Psoas muscle (tissue), 7 donors: ENCODE measurements at regions not wholly inside any gene's neighbourhood (a gene's known extent, or its start where the extent isn't known, plus 50 kb on each side); places are given as distances from the start of the nearest gene placed in this dataset.
"Not testable (repeated sequence)": the region's sequence is repeated elsewhere in the genome, so short reads cannot be mapped to it uniquely, and the experiment has no call there.

Experiments used
- ATAC-seq, 4 donors: fragments of 200-7000 bp; cut with Tn5 transposase; one replicate each; pipeline ENCODE4 v1.9.1; 2020; ENCODE audit warnings: moderate library complexity in 3 of 4, mild to moderate bottlenecking in 2 of 4
- DNase-seq, 2 donors: peaks; one replicate each; pipeline ENCODE4 v3.0.0-alpha.2; 2020
- H3K27ac ChIP-seq: fragments of 200-600 bp; one replicate; pipeline ENCODE4 v1.8.0; 2022
- H3K27me3 ChIP-seq, 3 donors: fragments of 200-600 bp in 1 of 3; one replicate each; pipeline versions ENCODE4 v1.6.1 to v1.8.0; 2013 to 2022; ENCODE audit warnings: low read length in 2 of 3, mild to moderate bottlenecking in 2 of 3, moderate library complexity in 1 of 3; ENCODE audit not compliant: insufficient read depth in 3 of 3
- H3K36me3 ChIP-seq, 2 donors: fragments of 200-600 bp in 1 of 2; one replicate each; pipeline versions ENCODE4 v1.6.1 to v1.8.0; 2013 to 2022; ENCODE audit warnings: low read depth in 1 of 2, mild to moderate bottlenecking in 1 of 2, moderate library complexity in 1 of 2; ENCODE audit not compliant: insufficient read depth in 1 of 2
- H3K4me1 ChIP-seq: fragments of 200-600 bp; one replicate; pipeline ENCODE4 v1.8.0; 2022
- H3K4me3 ChIP-seq: fragments of 200-600 bp; one replicate; pipeline ENCODE4 v1.8.0; 2022; ENCODE audit warnings: mild to moderate bottlenecking
- H3K9me3 ChIP-seq: fragments of 200-600 bp; one replicate; pipeline ENCODE4 v1.8.0; 2022
- CTCF ChIP-seq: fragments of 200-600 bp; IDR thresholded peaks from one replicate; pipeline ENCODE4 v1.8.0; 2022; ENCODE audit warnings: antibody characterized with exemption
- WGBS, 3 donors: extraction: QIAGEN DNeasy Blood & Tissue Kit; methylation state at CpG; one replicate each; pipeline versions ENCODE4 v1.1.6 to v1.1.7; 2013; 5-methylcytosine and 5-hydroxymethylcytosine counted together
- intact Hi-C, 2 donors: fragments of 100-400 bp; cut with DNase I; formaldehyde crosslinking; loops; one replicate each; pipeline versions ENCODE4 v1.11.0 to v1.14.2; 2022
- donor health status: healthy with polysubstance abuse.
- donor health status: DM: no; HTN: no; CAD: no; lungs with moderate emphysema.
- donor health status: Bipolar disorder and iron deficiency.
- donor health status: healthy.
- donor health status: DM: yes; HTN: yes; CAD: no.
- donor health status: DM: no; HTN: no; CAD: no.
- donor health status: DM: yes; HTN: yes; CAD: no.

DNA sequence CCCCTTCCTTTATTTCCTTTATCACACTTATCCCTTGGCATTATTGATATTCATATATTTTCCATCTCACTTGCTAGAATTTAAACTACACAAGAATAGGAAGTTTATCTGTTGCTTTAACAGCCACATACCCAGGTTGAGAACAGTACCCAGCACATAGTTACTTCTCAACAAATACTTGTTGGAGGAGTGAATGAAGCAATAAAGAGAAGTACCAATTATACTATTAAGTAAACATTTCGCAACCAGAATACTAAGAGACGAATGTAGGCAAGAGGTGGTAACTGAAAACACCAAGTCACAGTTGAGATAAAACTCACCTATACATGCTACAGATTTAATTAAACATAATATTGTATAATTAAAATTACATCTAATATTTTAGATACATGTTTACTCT is 110.9 kb downstream of the FSCB start:
- no peaks in the 10 kb centered on the region for H3K4me1 ChIP-seq
- WGBS, 3 donors = 91 to 95% (median 94%) methylated on average over 2 of the region's 2 CpGs
- intact Hi-C loops = no loop called here
- H3K27me3 ChIP-seq = no peaks in the 10 kb centered on the region
- no peaks in the 10 kb centered on the region for H3K9me3 ChIP-seq
- H3K36me3 ChIP-seq = no peaks in the 10 kb centered on the region
- no peak for DNase-seq
- no peak for TF ChIP-seq CTCF
- H3K4me3 ChIP-seq = no peak overlapping the region
- H3K27ac ChIP-seq = no peak overlapping the region
- no peak for ATAC-seq

DNA sequence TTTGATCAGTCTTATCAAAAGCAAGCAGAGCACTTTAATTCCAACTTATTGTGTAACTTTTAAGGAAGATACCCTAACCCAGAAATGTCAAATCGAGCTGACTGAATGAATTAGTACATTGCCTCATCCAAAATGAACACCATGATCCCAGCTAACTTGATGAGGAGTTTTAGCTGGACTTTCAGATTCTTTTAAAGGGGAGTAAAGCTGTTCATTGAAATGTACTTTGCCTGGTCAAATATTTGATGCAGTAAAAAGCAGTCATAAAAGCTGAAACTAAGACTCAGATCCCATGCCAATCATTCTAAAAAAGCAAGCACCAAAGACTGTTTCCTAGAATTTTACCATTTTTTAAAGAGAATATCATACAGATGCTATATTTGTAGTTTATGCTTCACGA is 114.1 kb downstream of the FSCB start:
- no peaks in the 10 kb centered on the region for H3K27me3 ChIP-seq
- H3K4me3 ChIP-seq = no peak overlapping the region
- no peaks in the 10 kb centered on the region for H3K9me3 ChIP-seq
- intact Hi-C loops = no loop called here
- H3K27ac ChIP-seq = no peak overlapping the region
- no peaks in the 10 kb centered on the region for H3K36me3 ChIP-seq
- no peak for TF ChIP-seq CTCF
- 54 to 58% (median 56%) methylated on average over 2 of the region's 2 CpGs for WGBS, 3 donors
- ATAC-seq = no peak
- H3K4me1 ChIP-seq = no peaks in the 10 kb centered on the region
- no peak for DNase-seq

GRCh38 chr14:44388306-44388705 is 118.8 kb downstream of the FSCB start:
- H3K4me1 ChIP-seq = no peaks in the 10 kb centered on the region
- intact Hi-C loops = no loop called here
- ATAC-seq = no peak
- H3K27me3 ChIP-seq = no peaks in the 10 kb centered on the region
- H3K4me3 ChIP-seq = no peak overlapping the region
- H3K36me3 ChIP-seq = no peaks in the 10 kb centered on the region
- no peak for DNase-seq
- H3K9me3 ChIP-seq = no peaks in the 10 kb centered on the region
- TF ChIP-seq CTCF = no peak
- no peak overlapping the region for H3K27ac ChIP-seq

GRCh38 chr14:44385906-44386305 is 121.2 kb downstream of the FSCB start:
- no peaks in the 10 kb centered on the region for H3K27me3 ChIP-seq
- intact Hi-C loops = no loop called here
- WGBS, 3 donors = 89 to 90% (median 90%) methylated on average over 6 of the region's 6 CpGs
- no peak for DNase-seq
- H3K9me3 ChIP-seq = no peaks in the 10 kb centered on the region
- no peaks in the 10 kb centered on the region for H3K36me3 ChIP-seq
- H3K4me3 ChIP-seq = no peak overlapping the region
- H3K4me1 ChIP-seq = no peaks in the 10 kb centered on the region
- no peak overlapping the region for H3K27ac ChIP-seq
- no peak for ATAC-seq
- no peak for TF ChIP-seq CTCF

- WGBS, 3 donors = 89 to 91% (median 90%) methylated on average over 6 of the region's 6 CpGs
- DNase-seq, H3K36me3 ChIP-seq, H3K9me3 ChIP-seq, H3K27me3 ChIP-seq, H3K27ac ChIP-seq, ATAC-seq, intact Hi-C loops, H3K4me3 ChIP-seq, H3K4me1 ChIP-seq: not testable (repeated sequence)
These were observed 121.8 kb downstream of the FSCB start for GRCh38 chr14:44385296-44385695.

DNA sequence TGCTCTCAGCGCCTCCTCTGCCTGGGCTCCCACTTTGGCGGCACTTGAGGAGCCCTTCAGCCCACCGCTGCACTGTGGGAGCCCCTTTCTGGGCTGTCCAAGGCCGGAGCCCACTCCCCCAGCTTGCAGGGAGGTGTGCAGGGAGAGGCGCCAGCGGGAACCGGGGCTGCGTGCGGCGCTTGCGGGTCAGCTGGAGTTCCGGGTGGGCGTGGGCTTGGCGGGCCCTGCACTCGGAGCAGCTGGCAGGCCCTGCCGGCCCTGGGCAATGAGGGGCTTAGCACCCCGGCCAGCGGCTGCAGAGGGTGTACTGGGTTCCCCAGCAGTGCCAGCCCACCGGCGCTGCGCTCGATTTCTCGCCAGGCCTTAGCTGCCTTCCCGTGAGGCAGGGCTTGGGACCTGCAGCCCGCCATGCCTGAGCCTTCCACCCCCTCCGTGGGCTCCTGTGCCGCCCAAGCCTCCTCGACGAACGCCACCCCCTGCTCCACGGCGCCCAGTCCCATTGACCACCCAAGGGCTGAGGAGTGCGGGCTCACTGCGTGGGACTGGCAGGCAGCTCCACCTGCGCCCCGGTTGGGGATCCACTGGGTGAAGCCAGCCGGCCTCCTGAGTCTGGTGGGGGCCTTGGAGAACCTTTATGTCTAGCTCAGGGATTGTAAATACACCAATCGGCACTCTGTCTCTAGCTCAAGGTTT is 122.3 kb downstream of the FSCB start:
- intact Hi-C loops = not testable (repeated sequence)

More for the DNA sequence above, 122.3 kb downstream of the FSCB start:
- not testable (repeated sequence) for H3K4me1 ChIP-seq, H3K27me3 ChIP-seq, ATAC-seq, H3K9me3 ChIP-seq, H3K27ac ChIP-seq, H3K4me3 ChIP-seq, H3K36me3 ChIP-seq
- peak in 1 of 2 donors; percentile 38 for DNase-seq
- WGBS, 3 donors = 94 to 96% (median 95%) methylated on average over 32 to 38 of the region's 38 CpGs
